ENCODE measurements at regions not wholly inside any gene's neighbourhood (a gene's known extent, or its start where the extent isn't known, plus 50 kb on each side); places are given as distances from the start of the nearest gene placed in this dataset.

DNA sequence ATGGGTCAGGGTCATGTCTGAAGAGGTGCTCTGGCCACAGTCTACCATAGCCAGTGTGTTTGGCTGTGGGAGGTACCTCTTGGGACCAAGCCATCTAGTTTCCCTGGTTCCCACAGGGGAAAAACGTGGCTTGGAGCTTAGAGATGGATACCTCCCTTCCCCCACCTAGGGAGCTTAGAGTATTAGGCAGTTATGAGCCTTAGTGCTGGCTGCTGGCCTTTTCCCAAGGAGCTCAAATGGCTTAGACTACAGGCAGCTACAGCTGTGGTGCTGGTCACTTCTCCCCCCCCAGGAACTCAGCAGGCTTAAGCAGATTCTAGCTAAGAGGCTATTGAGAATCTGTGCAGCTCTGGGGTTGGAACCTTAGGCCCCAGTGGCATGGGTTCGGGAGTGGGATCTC lies 591.2 kb downstream of the NSUN3 start:
- Histone ChIP-seq H3K27ac (replicated peaks in 1 of 4) (no peak overlapping the region), H3K9me3 (no peaks in the 10 kb centered on the region), H3K36me3 (no peaks in the 10 kb centered on the region), H3K27me3 (no peaks in the 10 kb centered on the region), H3K4me1 (no peaks in the 10 kb centered on the region), H3K4me3 (no peak overlapping the region)
- intact Hi-C loops (cut with DNase I): no loop called here
- TF ChIP-seq POLR2AphosphoS5 (IDR thresholded peaks at IDR 0.05) (no peak), POLR2A (IDR thresholded peaks at IDR 0.05; ENCODE audit: low read depth) (no peak), EP300 (IDR thresholded peaks at IDR 0.05) (no peak)
- TF ChIP-seq, protein P1, sequence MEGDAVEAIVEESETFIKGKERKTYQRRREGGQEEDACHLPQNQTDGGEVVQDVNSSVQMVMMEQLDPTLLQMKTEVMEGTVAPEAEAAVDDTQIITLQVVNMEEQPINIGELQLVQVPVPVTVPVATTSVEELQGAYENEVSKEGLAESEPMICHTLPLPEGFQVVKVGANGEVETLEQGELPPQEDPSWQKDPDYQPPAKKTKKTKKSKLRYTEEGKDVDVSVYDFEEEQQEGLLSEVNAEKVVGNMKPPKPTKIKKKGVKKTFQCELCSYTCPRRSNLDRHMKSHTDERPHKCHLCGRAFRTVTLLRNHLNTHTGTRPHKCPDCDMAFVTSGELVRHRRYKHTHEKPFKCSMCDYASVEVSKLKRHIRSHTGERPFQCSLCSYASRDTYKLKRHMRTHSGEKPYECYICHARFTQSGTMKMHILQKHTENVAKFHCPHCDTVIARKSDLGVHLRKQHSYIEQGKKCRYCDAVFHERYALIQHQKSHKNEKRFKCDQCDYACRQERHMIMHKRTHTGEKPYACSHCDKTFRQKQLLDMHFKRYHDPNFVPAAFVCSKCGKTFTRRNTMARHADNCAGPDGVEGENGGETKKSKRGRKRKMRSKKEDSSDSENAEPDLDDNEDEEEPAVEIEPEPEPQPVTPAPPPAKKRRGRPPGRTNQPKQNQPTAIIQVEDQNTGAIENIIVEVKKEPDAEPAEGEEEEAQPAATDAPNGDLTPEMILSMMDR (IDR thresholded peaks at IDR 0.05): no peak
- no peak for DNase-seq (ENCODE audit: extremely low spot score)
- 81% methylated on average over 2 of the region's 2 CpGs for WGBS

DNA sequence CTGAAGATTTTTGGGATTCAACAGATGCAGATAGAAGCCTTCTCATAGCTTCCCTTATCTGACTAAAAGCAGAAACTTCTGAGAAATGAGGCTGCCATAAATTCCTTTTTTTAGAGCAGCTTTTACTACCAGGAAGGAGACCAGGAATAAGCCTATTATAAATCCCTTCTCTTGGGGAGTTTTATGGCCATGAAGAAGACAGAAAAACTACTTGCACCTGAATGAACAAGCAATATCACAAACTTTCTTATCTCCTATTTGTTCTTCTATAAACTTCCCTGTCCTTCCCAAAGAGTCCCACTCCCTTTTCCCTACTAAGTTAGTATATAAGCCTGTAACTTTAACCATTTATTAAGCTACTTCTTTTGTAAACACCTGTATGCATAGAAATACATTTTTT lies 603.1 kb downstream of the NSUN3 start:
- no peaks in the 10 kb centered on the region for H3K9me3 ChIP-seq
- intact Hi-C loops (cut with DNase I): no loop called here

DNA sequence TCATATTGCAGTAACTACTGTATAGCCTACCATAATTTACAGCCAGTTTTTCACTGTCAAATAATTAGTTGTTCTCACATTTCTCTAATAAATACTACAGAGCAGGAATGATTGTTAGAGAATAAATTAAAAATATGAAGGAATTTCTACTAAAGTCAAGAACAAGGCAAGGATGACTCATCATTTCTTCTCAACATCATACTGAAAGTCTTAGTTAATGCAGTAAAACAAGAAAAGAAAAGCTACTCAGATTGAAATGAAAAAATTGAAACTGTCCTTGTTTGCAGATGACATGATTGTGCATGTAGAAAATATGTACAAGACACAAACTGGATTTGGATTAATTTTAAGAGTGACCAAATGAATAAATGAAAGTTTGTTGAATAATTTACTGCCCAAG lies 608.2 kb downstream of the NSUN3 start:
- H3K27ac ChIP-seq (replicated peaks in 1 of 4): no peak overlapping the region
- intact Hi-C loops (cut with DNase I): no loop called here

More for the DNA sequence above, 603.1 kb downstream of the NSUN3 start:
- Histone ChIP-seq H3K4me3 (no peak overlapping the region), H3K27ac (replicated peaks in 1 of 4) (no peak overlapping the region), H3K36me3 (no peaks in the 10 kb centered on the region), H3K4me1 (no peaks in the 10 kb centered on the region), H3K27me3 (no peaks in the 10 kb centered on the region)
- TF ChIP-seq, protein P1 (IDR thresholded peaks at IDR 0.05): no peak
- TF ChIP-seq EP300 (IDR thresholded peaks at IDR 0.05) (no peak), POLR2A (IDR thresholded peaks at IDR 0.05; ENCODE audit: low read depth) (no peak), POLR2AphosphoS5 (IDR thresholded peaks at IDR 0.05) (no peak)
- DNase-seq (ENCODE audit: extremely low spot score): no peak

DNA sequence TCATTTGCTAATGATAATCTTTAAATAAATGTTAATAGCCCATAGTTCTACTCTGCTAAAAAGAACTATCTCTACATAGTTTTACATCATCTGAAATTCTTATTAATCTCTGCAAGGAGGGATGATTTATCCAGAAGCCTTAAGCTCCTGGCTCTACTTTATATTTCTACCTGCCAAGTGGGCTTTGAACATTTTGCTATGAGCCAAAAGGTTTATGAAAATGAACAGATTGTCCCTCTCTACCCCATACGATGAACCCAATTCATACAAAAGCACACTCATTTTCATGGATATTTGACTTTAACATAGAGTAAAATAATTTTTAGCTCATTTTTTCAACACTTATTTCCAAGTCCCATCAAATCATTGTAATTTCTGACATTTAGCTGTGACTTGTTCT lies 611.0 kb downstream of the NSUN3 start:
- no peak overlapping the region for H3K4me3 ChIP-seq
- 80% methylated on average over 1 of the region's 1 CpG for WGBS

More for the DNA sequence above, 608.2 kb downstream of the NSUN3 start:
- Histone ChIP-seq H3K9me3 (no peaks in the 10 kb centered on the region), H3K36me3 (no peaks in the 10 kb centered on the region), H3K4me1 (no peaks in the 10 kb centered on the region), H3K27me3 (no peaks in the 10 kb centered on the region), H3K4me3 (no peak overlapping the region)
- TF ChIP-seq POLR2A (IDR thresholded peaks at IDR 0.05; ENCODE audit: low read depth) (no peak), EP300 (IDR thresholded peaks at IDR 0.05) (no peak), POLR2AphosphoS5 (IDR thresholded peaks at IDR 0.05) (no peak)
- TF ChIP-seq, protein P1 (IDR thresholded peaks at IDR 0.05): no peak
- DNase-seq (ENCODE audit: extremely low spot score): no peak

DNA sequence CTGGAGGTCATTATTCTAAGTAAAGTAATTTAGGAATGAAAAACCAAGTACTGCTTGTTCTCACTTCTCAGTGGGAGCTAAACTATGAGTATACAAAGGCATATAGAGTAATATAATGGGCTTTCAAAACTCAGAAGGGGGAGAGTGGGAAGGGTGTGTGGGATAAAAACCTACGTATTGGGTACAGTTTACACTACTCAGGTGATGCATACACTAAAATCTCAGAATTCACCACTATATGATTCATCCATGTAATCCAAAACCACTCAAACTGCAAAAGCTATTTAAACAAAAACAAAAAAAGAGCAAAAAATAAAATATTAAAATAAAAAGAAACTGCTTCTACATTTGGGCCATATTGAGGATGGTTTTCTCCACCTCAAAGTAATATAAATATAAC lies 623.3 kb downstream of the NSUN3 start:
- DNase-seq (ENCODE audit: extremely low spot score): no peak
- no peak overlapping the region for H3K4me3 ChIP-seq
- no peak overlapping the region for H3K27ac ChIP-seq (replicated peaks in 1 of 4)
- WGBS: 88% methylated on average over 1 of the region's 1 CpG
- intact Hi-C loops (cut with DNase I): no loop called here
- peaks cover 0 to 15% (median 8%) of the 10 kb centered on the region in 4 donors for H3K9me3 ChIP-seq
- no peaks in the 10 kb centered on the region for H3K27me3 ChIP-seq
- H3K36me3 ChIP-seq: no peaks in the 10 kb centered on the region
- H3K4me1 ChIP-seq: no peaks in the 10 kb centered on the region
- TF ChIP-seq EP300 (IDR thresholded peaks at IDR 0.05) (no peak), POLR2A (IDR thresholded peaks at IDR 0.05; ENCODE audit: low read depth) (no peak), POLR2AphosphoS5 (IDR thresholded peaks at IDR 0.05) (no peak)
- TF ChIP-seq, protein P1 (IDR thresholded peaks at IDR 0.05): no peak

More for the DNA sequence above, 611.0 kb downstream of the NSUN3 start:
- peaks cover 0 to 5% (median 0%) of the 10 kb centered on the region in 4 donors for H3K9me3 ChIP-seq
- no peaks in the 10 kb centered on the region for H3K27me3 ChIP-seq
- TF ChIP-seq EP300 (IDR thresholded peaks at IDR 0.05) (no peak), POLR2AphosphoS5 (IDR thresholded peaks at IDR 0.05) (no peak), POLR2A (IDR thresholded peaks at IDR 0.05; ENCODE audit: low read depth) (no peak)
- TF ChIP-seq, protein P1 (IDR thresholded peaks at IDR 0.05): no peak
- H3K36me3 ChIP-seq: no peaks in the 10 kb centered on the region
- no peaks in the 10 kb centered on the region for H3K4me1 ChIP-seq
- intact Hi-C loops (cut with DNase I): no loop called here
- no peak overlapping the region for H3K27ac ChIP-seq (replicated peaks in 1 of 4)
- no peak for DNase-seq (ENCODE audit: extremely low spot score)
